Kidney capillary endothelial cell (primary cell): ENCODE measurements at regions not wholly inside any gene's neighbourhood (a gene's known extent, or its start where the extent isn't known, plus 50 kb on each side); places are given as distances from the start of the nearest gene placed in this dataset.
A peak's percentile ranks its signal among the peaks of the same experiment; 100 is the strongest.
"Not testable (repeated sequence)": the region's sequence is repeated elsewhere in the genome, so short reads cannot be mapped to it uniquely, and the experiment has no call there.

Experiments used
- DNase-seq: peaks from one replicate; pipeline ENCODE4 v3.0.0-alpha.2; 2018; ENCODE audit warnings: low spot score

DNA sequence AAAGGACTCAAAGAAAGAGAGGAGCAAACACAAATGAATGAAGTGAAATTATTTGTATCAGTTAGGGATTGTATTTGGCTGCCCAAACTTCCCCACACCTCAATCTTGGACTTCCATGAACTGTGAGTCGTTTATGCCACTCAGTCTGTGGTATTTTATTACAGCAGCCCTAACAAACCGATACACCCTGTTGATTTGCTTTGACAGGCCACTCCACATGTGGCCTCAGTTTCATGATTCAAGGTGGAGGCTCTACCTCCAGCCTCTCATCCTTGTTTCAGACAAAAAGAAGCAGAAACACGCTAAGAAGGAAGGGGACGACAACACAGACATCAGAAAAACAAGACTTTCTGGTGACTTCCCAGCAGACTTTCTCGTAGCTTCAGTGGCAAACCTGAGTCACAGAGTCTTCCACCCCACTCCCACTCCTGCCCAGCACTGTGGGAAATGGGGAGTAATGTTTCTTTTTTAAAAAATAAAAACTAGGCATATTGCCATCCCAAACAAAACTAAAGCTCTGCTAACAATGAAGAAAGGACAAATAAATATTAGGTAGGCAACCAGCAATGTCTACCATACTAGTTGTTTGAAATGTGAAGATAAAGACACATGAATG, 52.2 kb upstream of the ABCA1 start:
- DNase-seq: no peak

DNA sequence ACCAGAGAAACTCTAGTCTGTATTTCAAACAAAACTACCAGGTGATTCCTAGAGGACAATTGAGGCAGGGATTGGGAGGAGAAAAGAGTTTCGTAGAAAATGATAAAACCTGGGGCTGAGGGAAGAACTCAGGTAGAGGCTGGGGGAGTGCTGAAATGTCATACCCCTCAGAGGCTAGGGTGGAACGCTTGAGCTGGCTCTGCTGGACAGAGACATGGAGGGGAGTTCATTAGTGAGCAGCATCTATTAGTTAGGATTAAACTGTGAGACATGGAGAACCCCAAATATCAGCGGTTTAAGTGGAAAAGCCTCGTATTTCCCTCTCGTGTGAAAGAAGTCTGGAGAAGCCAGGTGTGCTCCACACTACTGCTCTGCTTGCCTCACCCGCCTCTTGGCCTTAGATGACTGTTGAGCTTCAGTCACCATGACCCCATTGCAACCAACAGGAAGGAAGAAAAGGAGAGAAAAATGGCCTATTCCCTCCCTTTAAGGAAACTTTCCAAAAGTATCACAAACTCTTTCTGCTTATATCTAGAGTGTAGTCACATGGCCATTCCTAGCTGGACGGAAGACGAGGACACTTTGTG, 53.7 kb upstream of the ABCA1 start:
- DNase-seq: no peak

GRCh38 chr9:104982543-104982942, 54.6 kb upstream of the ABCA1 start:
- DNase-seq: no peak

DNA sequence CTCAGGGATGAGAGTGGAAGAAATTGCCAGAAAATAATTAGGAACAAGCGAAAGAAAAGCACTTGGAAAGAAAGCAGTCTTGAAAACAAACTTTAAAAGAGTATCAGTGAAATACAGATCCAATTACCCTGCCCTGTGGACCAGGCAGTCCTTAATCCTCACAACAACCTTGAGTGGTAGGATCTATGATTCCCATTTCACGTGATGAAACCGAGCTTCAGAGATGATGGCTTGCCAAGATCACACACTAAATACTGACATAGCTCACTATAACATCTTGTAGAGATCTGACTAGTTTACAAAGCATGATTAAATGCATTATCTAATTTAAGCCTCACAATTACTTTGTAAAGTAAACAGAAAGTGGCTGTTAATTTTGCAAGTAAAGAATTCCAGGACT, 55.5 kb upstream of the ABCA1 start:
- no peak for DNase-seq

DNA sequence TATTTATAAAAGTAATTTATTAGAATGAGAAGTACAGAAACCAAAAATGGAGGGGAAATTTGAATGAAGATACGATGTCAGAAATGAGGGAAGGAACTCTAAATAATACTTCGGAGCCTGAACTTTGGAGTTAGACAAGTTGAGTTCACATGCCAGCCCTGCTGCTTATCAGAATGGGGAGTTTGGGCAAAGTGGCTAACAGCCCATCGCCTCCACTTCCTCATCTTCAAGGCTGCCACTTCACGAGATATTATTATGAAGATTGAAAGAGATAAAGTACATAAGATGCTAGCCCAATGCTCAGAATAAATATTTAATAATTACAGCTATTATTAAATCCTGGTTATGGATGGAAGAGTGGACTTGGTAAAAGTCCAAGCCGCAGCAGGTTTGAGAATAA, 56.2 kb upstream of the ABCA1 start:
- DNase-seq: no peak

GRCh38 chr9:104984542-104984941, 56.6 kb upstream of the ABCA1 start:
- no peak for DNase-seq

DNA sequence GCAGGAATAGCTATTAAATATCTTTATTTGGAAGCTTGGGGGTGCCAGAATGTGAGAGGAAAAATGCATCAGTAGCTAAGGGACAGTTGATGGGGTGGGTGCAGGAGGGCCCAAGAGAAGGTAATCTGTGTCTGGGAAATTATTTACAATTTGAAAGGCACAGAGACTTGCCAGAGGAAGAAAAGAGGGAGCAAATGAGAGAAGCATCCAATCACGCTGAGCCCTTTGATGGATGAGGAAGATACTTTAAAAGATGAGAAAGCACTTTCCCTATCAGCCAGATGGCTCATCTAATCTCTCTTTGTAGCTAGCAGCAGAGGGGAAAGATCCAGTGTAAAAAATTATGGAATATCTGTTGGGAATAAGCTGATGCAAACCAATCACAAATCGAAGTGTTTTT, 57.0 kb upstream of the ABCA1 start:
- no peak for DNase-seq

- DNase-seq: no peak
These were observed 58.1 kb upstream of the ABCA1 start for GRCh38 chr9:104986096-104986495.

DNA sequence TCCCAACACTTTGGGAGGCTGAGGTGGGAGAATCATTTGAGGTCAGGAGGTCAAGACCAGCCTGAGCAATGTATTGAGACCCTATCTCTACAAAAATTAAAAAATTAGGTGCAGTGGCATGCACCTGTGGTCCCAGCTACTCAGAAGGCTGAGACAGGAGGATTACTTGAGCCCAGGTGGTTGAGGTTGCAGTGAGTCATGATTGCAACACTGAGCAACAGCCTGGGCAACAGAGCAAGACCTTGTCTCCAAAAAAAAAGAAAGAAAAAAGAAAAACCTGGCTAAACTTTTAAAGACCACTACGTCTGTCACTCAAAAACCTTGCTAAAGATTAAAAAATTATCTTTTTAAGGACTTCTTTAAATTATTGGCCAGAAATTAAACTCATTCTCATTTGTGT, 59.8 kb upstream of the ABCA1 start:
- no peak for DNase-seq

GRCh38 chr9:104988539-104988938, 60.6 kb upstream of the ABCA1 start:
- DNase-seq: no peak

GRCh38 chr9:104991144-104991953, 63.4 kb upstream of the ABCA1 start:
- DNase-seq: peak; percentile 69

DNA sequence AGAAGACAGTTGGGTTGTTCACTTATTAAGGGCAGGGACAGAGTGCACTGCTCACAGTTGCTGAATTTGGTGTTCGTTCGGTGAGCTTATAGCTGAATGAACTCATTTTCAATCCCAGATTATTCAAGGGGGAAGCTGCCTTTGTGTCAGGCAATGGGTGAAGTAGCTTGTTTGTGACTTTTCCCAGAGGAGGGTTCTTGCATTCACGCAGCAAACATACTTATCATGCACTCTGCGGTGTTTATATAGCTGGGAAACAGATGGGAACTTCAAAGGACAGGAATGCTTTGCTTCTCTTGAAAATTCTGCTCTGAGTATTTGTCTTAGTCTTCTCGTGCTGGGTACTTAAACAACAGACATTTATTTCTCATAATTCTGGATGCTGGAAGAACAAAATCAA, 64.7 kb upstream of the ABCA1 start:
- DNase-seq: no peak

GRCh38 chr9:104993291-104993963, 65.5 kb upstream of the ABCA1 start:
- DNase-seq: no peak

DNA sequence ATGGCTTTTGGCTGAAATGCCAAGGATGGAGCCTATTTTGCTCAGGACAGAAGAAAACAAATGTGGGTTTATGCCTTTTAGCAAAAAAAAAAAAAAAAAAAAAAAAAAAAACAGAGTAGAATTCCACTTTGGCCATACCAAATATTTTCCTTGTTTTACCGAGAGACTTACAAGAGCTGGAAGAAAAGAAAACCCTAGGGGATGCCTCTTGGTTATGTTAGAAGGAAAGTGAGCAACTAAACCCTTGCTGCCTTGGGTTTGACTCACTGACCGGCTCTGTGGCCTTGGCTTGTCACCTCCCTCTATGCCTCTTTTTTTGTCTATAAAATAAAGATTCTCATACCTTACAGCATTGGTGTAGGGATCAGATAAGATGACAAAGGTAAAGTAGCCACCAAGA, 69.6 kb upstream of the ABCA1 start:
- DNase-seq: no peak

GRCh38 chr9:104999136-104999535, 71.2 kb upstream of the ABCA1 start:
- no peak for DNase-seq

- DNase-seq: not testable (repeated sequence)
These were observed 72.6 kb upstream of the ABCA1 start for GRCh38 chr9:105000529-105000928.

DNA sequence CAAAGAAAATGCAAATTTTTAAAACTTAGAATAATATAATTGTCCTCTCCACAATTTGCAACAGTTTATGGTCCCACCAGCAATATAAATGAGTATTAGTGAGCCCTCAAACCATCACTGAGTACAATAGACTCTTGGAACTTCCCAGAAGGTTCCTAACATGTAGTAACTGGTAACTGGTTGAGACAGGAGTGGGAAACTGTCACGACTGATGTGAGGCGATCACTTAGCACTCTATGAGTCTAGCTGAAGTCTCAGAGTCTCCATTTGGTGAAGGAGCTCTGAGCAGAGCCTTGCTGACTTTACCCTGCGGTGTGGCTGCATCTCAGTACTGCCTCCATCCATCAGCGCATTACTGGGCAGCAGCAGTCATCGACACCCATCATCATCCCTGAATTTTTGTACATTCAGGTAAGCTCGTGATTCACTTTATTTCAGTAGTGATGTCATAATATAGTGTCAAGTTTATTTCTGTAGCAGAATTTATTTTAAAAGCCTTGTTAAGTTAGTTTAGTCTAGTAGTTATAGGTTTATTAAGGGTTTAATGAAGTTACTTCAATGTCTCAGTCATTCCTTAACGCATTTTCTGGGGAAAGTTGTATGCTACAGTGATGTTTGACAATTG, 76.6 kb upstream of the ABCA1 start:
- no peak for DNase-seq

- no peak for DNase-seq
These were observed 77.2 kb upstream of the ABCA1 start for GRCh38 chr9:105005186-105005585.

- no peak for DNase-seq
These were observed 78.6 kb upstream of the ABCA1 start for GRCh38 chr9:105006514-105006913.

- peak; percentile 72 for DNase-seq
These were observed 79.2 kb upstream of the ABCA1 start for GRCh38 chr9:105007143-105007542.

GRCh38 chr9:105010089-105010488, 82.1 kb upstream of the ABCA1 start:
- not testable (repeated sequence) for DNase-seq

DNA sequence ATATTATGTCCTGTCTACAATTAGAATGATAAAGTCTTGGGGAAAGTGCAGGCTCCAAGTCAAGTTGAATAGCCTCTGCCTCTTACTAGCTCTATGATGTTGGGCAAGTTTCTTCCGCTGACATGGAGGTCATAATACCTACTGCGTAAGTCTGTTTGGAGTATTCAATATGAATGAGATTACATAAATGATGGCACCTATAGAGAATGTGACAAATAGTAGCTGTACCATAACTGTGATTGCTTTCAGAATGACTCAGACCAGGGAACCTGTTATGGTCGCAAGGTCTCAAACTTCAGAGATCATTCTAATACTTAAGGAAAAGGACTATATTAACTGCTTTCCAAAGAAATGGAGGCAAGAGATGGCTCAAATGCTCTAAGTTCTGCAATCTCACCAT, 94.0 kb upstream of the ABCA1 start:
- DNase-seq: no peak
